Testis (tissue), 2 donors: ENCODE measurements at regions not wholly inside any gene's neighbourhood (a gene's known extent, or its start where the extent isn't known, plus 50 kb on each side); places are given as distances from the start of the nearest gene placed in this dataset.

Experiments used
- DNase-seq: peaks from one replicate; pipeline ENCODE4 v3.0.0-alpha.2; 2019
- H3K27ac ChIP-seq, 2 donors: fragments of 200-600 bp; sonication (generic); one replicate each; pipeline ENCODE4 v1.5.1; 2019
- H3K27me3 ChIP-seq: fragments of 200-600 bp; sonication (generic); one replicate; pipeline ENCODE4 v1.5.1; 2019
- H3K36me3 ChIP-seq: fragments of 200-600 bp; sonication (generic); one replicate; pipeline ENCODE4 v1.5.1; 2017; ENCODE audit warnings: low read depth; ENCODE audit errors: missing control alignments
- H3K4me1 ChIP-seq: fragments of 200-600 bp; sonication (generic); one replicate; pipeline ENCODE4 v1.5.1; 2019
- H3K4me3 ChIP-seq, 2 donors: fragments of 200-600 bp; sonication (generic); one replicate each; pipeline ENCODE4 v1.5.1; 2017 to 2019
- H3K9me3 ChIP-seq: fragments of 200-600 bp; sonication (generic); one replicate; pipeline ENCODE4 v1.5.1; 2017
- CTCF ChIP-seq, 3 experiments: fragments of 450-650 bp in 2 of 3; fragments of 200-600 bp in 1 of 3; sonication (generic) in 1 of 3; IDR thresholded peaks; one replicate each; pipeline ENCODE4 v1.5.1; 2016 to 2019; ENCODE audit warnings: antibody characterized with exemption in 3 of 3, mild to moderate bottlenecking in 2 of 3, moderate library complexity in 1 of 3
- POLR2A ChIP-seq: fragments of 450-650 bp; IDR thresholded peaks from one replicate; pipeline ENCODE4 v1.6.1; 2017; ENCODE audit warnings: antibody characterized with exemption, mild to moderate bottlenecking, moderate library complexity
- WGBS, 2 donors: methylation state at CpG; one replicate each; pipeline ENCODE4 v1.1.5; 2018; 5-methylcytosine and 5-hydroxymethylcytosine counted together
- intact Hi-C: fragments of 100-400 bp; cut with DNase I; formaldehyde crosslinking; loops from one replicate; pipeline ENCODE4 v1.15.1; 2023; ENCODE audit warnings: low total_unique reads

GRCh38 chr5:68711293-68712200 is 382.3 kb upstream of the SLC30A5 start:
- Histone ChIP-seq H3K4me1 (peaks cover 13% of the 10 kb centered on the region), H3K36me3 (no peaks in the 10 kb centered on the region), H3K27me3 (no peaks in the 10 kb centered on the region), H3K9me3 (no peaks in the 10 kb centered on the region), H3K4me3 (no peak overlapping the region), H3K27ac (no peak overlapping the region)
- DNase-seq: no peak
- WGBS, 2 donors: 77 to 87% methylated on average over 6 of the region's 6 CpGs
- no peak for TF ChIP-seq POLR2A
- no peak for TF ChIP-seq CTCF (IDR thresholded peaks at IDR 0.05)
- intact Hi-C loops: no loop called here

GRCh38 chr5:68714810-68715209 is 379.0 kb upstream of the SLC30A5 start:
- H3K27ac ChIP-seq: no peak overlapping the region
- intact Hi-C loops: no loop called here
- H3K27me3 ChIP-seq: no peaks in the 10 kb centered on the region
- DNase-seq: no peak
- H3K36me3 ChIP-seq: no peaks in the 10 kb centered on the region
- 69 to 75% methylated on average over 6 of the region's 6 CpGs for WGBS, 2 donors
- no peaks in the 10 kb centered on the region for H3K4me1 ChIP-seq
- no peak for TF ChIP-seq POLR2A
- no peak for TF ChIP-seq CTCF (IDR thresholded peaks at IDR 0.05)
- H3K4me3 ChIP-seq: no peak overlapping the region
- H3K9me3 ChIP-seq: no peaks in the 10 kb centered on the region

GRCh38 chr5:68720884-68721610 is 372.8 kb upstream of the SLC30A5 start:
- Histone ChIP-seq H3K36me3 (no peaks in the 10 kb centered on the region), H3K9me3 (no peaks in the 10 kb centered on the region), H3K4me3 (no peak overlapping the region), H3K27ac (no peak overlapping the region), H3K4me1 (no peaks in the 10 kb centered on the region), H3K27me3 (no peaks in the 10 kb centered on the region)
- DNase-seq: no peak
- 60 to 79% methylated on average over 6 of the region's 6 CpGs for WGBS, 2 donors
- TF ChIP-seq POLR2A: no peak
- TF ChIP-seq CTCF (IDR thresholded peaks at IDR 0.05): no peak
- intact Hi-C loops: no loop called here

- Histone ChIP-seq H3K4me3 (no peak overlapping the region), H3K9me3 (no peaks in the 10 kb centered on the region), H3K4me1 (no peaks in the 10 kb centered on the region), H3K27me3 (no peaks in the 10 kb centered on the region), H3K27ac (no peak overlapping the region), H3K36me3 (no peaks in the 10 kb centered on the region)
- WGBS, 2 donors: 76 to 84% methylated on average over 7 of the region's 7 CpGs
- TF ChIP-seq POLR2A (no peak), CTCF (IDR thresholded peaks at IDR 0.05) (no peak)
- intact Hi-C loops: no loop called here
- no peak for DNase-seq
These were observed 371.5 kb upstream of the SLC30A5 start for GRCh38 chr5:68722357-68722756.
